NCI-H2227 (cell line): ENCODE measurements at regions not wholly inside any gene's neighbourhood (a gene's known extent, or its start where the extent isn't known, plus 50 kb on each side); places are given as distances from the start of the nearest gene placed in this dataset.

Experiments used
- DNase-seq: peaks from one replicate; lab custom pipeline; 2025; ENCODE audit not compliant: unreplicated experiment; lab: John Stamatoyannopoulos, UW

- DNase-seq, result no peak
These were observed 159.1 kb upstream of the ZBED5 start for GRCh38 chr11:11016943-11017342.

GRCh38 chr11:11016068-11016467, 158.2 kb upstream of the ZBED5 start:
- no peak for DNase-seq

GRCh38 chr11:11011617-11012016, 153.8 kb upstream of the ZBED5 start:
- DNase-seq, result no peak

GRCh38 chr11:11010624-11011127, 152.8 kb upstream of the ZBED5 start:
- DNase-seq, result peak; percentile 31

DNA sequence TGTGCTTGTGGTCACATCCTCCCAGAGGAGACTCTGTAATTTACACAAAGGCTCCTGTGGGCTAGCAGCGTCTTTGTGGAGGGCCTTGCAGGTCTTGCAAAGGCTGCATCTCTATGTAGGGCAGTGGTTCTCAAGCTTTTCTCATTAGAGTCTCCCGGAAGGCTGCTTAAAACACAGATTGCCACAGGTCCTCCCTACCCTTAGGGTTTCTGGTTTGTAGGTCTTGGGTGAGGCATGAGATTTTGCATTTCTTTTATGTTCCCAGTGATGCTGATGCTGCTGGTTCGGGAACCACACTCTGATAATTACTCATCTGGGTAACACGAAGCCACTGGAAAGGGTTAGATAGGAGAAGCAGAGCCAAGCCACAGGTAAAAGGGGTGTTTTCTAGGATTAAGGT, 151.3 kb upstream of the ZBED5 start:
- DNase-seq, result no peak

GRCh38 chr11:11004069-11004468, 146.2 kb upstream of the ZBED5 start:
- no peak for DNase-seq

GRCh38 chr11:11003226-11003625, 145.4 kb upstream of the ZBED5 start:
- no peak for DNase-seq

GRCh38 chr11:11000579-11001283, 142.9 kb upstream of the ZBED5 start:
- no peak for DNase-seq

DNA sequence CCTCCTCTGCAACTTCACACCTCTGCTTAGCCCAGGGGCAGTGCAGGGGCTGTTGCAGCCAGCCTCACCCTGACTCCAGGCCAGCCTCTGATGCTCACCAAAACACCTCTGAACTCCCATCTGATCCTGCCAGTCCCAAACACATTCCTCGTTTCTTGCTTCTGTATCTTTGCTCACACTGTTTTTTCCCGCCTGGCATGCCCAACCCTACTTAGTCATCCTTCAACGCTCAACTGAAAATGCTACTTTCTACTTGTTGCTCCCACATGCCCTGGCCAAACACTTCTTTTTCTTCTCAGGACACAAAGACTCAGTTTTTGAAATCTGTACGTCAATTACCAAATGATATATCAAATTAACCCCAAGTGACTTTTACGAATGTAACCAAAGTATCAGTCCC, 140.8 kb upstream of the ZBED5 start:
- DNase-seq, result no peak

GRCh38 chr11:10996678-10997077, 138.8 kb upstream of the ZBED5 start:
- DNase-seq, result no peak

DNA sequence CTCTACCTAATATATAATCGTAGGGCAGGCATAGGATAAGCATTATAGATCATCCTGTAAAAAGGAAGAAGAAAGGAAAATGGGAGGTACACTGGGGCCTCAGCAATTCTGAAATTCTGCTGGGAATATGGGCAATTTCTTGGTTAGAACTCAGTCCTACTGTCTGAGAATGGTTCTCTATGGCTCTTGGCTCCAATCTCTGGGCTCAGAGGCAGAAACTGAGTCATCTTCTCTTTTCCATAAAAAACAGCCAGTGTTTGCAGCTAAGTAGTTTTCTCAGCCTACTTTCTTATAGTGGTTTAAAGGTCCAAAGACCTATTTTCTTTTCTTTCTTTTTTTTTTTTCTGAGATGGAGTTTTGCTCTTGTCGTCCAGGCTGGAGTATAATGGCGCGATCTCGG, 135.8 kb upstream of the ZBED5 start:
- no peak for DNase-seq

- no peak for DNase-seq
These were observed 135.3 kb upstream of the ZBED5 start for GRCh38 chr11:10993186-10993585.

DNA sequence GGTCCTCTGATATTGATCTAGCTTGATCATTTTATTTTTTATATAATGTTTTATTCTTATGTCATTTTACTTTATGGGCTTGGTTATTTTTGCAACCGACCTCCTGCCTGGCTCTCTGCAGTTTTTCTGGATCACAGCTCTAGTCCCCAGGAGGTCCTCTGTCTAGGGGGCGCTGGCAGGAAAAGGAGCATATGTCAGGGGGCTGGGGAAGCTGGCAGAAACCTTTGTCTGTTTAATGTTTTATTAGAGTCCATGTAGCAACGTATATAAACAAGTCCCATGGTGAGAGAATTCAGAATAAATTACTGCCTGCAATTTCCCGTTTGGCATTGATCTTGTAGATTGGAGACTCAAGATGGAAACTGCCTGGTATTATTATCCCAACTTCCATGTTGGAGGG, 133.5 kb upstream of the ZBED5 start:
- no peak for DNase-seq

- no peak for DNase-seq
These were observed 132.9 kb upstream of the ZBED5 start for GRCh38 chr11:10990637-10991193.

DNA sequence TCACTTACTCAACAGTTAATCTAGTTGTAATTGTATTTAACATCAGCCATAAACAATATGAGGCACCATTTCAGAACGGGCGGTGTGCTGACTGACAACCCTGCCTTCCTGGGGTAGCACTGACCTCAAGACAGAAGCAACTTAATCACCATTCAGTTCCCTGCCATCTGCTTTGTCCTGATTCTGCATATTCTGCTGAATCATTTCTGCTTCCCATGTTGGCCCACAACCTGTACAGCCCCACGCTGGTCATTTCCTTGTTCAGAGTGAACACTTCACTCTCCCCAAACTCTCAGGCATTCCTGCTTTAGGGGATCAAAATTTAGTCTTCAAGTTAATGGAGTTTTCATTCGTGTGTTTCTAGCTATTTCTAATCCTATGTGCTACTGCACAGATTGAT, 132.3 kb upstream of the ZBED5 start:
- no peak for DNase-seq

GRCh38 chr11:10986006-10986405, 128.2 kb upstream of the ZBED5 start:
- no peak for DNase-seq

GRCh38 chr11:10984742-10985141, 126.9 kb upstream of the ZBED5 start:
- no peak for DNase-seq

GRCh38 chr11:10984250-10984649, 126.4 kb upstream of the ZBED5 start:
- DNase-seq, result no peak

GRCh38 chr11:10982704-10983510, 125.1 kb upstream of the ZBED5 start:
- DNase-seq, result no peak

- no peak for DNase-seq
These were observed 121.7 kb upstream of the ZBED5 start for GRCh38 chr11:10979529-10979928.

DNA sequence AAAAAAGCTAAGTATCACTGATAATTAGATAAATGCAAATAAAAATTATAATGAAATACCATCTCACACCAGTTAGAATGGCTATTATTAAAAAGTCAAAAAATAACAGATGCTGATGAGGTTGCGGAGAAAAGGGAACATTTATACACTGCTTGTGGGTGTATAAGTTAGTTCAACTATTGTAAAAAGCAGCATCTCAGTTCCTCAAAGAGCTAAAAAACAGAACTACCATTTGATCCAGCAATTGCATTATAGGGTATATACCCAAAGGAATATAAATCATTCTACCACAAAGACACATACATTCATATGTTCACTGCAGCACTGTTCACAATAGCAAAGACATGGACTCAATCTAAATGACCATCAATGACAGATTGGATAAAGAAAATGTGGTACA, 120.3 kb upstream of the ZBED5 start:
- no peak for DNase-seq

DNA sequence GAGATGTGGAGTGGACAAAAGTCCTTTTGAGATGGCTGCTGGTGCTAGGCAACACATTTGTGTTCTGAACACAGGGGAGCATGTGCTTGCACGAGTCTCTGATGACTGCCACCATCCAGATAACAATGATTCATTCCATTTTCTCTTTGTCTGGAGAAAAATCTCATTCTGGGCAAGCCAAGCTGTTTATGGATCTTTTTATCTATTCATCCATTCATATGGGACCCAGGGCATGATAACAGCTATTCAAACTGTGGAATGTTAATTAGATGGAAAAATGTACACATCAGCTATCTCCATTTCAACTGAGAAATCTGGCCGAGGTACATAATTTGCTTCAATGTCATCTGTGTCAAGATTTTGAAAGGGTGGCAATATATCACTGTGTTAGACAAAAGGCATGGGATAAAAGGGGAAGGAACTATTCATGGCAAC, 117.5 kb upstream of the ZBED5 start:
- peak; percentile 34 for DNase-seq
